Neural progenitor cell (in vitro differentiated cells): ENCODE measurements at regions not wholly inside any gene's neighbourhood (a gene's known extent, or its start where the extent isn't known, plus 50 kb on each side); places are given as distances from the start of the nearest gene placed in this dataset.

Source experiments
- EZH2phosphoT487 ChIP-seq: fragments of 200-600 bp; sonication (generic); IDR thresholded peaks from 2 replicates; pipeline ENCODE4 v1.6.1; 2017; ENCODE audit warnings: antibody characterized with exemption
- TF ChIP-seq, protein P1 (sequence below): fragments of 200-600 bp; sonication (generic); IDR thresholded peaks from 2 replicates; pipeline ENCODE4 v1.5.1; 2017; ENCODE audit warnings: antibody characterized with exemption, mild to moderate bottlenecking

DNA sequence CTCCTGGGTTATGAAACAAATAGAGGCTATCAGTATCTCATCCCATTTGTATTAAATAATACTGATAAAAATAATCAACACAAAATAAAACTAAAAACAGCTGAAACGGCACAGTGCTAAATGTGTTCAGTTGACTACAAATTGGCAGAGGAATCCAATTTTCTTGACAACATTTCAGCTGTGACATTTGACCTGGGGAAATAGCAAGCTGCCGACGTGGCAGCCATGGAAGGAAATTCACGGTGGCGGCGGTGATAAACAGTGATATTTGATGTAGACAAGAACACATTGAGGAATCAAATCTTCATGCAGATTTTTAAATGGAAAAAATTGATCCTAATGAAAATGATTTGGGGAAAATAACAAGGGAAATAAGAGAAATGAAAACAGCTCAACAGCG lies 159.1 kb upstream of the RTL1 start:
- TF ChIP-seq, protein P1, sequence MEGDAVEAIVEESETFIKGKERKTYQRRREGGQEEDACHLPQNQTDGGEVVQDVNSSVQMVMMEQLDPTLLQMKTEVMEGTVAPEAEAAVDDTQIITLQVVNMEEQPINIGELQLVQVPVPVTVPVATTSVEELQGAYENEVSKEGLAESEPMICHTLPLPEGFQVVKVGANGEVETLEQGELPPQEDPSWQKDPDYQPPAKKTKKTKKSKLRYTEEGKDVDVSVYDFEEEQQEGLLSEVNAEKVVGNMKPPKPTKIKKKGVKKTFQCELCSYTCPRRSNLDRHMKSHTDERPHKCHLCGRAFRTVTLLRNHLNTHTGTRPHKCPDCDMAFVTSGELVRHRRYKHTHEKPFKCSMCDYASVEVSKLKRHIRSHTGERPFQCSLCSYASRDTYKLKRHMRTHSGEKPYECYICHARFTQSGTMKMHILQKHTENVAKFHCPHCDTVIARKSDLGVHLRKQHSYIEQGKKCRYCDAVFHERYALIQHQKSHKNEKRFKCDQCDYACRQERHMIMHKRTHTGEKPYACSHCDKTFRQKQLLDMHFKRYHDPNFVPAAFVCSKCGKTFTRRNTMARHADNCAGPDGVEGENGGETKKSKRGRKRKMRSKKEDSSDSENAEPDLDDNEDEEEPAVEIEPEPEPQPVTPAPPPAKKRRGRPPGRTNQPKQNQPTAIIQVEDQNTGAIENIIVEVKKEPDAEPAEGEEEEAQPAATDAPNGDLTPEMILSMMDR: no peak
- no peak for TF ChIP-seq EZH2phosphoT487
